AG10803 (cell line): ENCODE measurements at regions not wholly inside any gene's neighbourhood (a gene's known extent, or its start where the extent isn't known, plus 50 kb on each side); places are given as distances from the start of the nearest gene placed in this dataset.

Source experiments
- DNase-seq: peaks from one replicate; pipeline ENCODE4 v3.0.0; 2010; ENCODE audit warnings: low read depth
- H3K4me3 ChIP-seq: 2 replicates; pipeline ENCODE4 v1.5.1; 2011; ENCODE audit warnings: mild to moderate bottlenecking, low read length, control low read depth
- CTCF ChIP-seq: conservative IDR thresholded peaks from 2 replicates; pipeline ENCODE4 v1.5.1; 2011; ENCODE audit warnings: mild to moderate bottlenecking, low read length, control low read depth, inconsistent platforms

GRCh38 chr9:22739712-22740111, 293.1 kb downstream of the DMRTA1 start:
- TF ChIP-seq CTCF = no peak
- DNase-seq = no peak
- no peak overlapping the region for H3K4me3 ChIP-seq

DNA sequence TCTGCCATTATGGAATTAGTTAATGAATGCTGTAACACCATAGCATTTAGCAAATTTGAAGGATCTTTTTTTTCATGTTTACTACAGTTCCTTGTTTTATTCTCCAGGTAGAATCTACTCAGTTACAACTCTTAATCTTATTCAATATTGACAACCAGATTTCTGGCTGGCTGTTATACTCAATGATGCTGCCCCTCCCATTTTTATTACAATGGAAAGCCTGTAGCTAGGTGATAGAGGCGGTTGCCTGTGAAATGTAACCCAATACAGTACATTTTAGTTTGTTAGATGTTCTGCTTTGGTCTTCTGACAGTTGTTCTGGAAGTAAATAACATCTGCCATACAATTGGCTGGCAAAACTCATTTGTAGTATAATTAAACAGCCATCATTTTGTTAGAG, 294.2 kb downstream of the DMRTA1 start:
- TF ChIP-seq CTCF = no peak
- no peak for DNase-seq
- H3K4me3 ChIP-seq = no peak overlapping the region

DNA sequence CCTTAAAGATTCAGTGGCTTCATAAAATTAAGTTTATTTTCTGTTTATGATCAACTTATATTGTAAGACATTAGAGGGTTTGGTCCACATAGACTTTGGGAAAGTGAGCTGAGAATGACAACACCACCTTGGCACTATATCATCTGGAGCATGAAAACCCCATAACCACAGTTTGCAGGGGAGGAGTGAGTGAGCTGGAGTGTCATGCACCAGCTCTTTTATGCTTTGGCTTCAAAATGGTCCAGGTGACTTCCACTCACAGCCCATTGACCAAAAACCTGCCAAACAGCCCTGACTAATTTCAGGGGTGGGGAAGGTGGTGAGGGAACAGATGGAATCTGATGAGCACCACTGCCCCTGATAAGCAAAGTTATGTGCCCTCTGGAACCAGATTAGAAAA, 295.8 kb downstream of the DMRTA1 start:
- no peak for TF ChIP-seq CTCF
- no peak overlapping the region for H3K4me3 ChIP-seq
- DNase-seq = no peak

GRCh38 chr9:22773501-22774220, 327.0 kb downstream of the DMRTA1 start:
- DNase-seq = no peak
- no peak for TF ChIP-seq CTCF
- H3K4me3 ChIP-seq = no peak overlapping the region

- H3K4me3 ChIP-seq = no peak overlapping the region
- no peak for DNase-seq
- no peak for TF ChIP-seq CTCF
These were observed 343.7 kb downstream of the DMRTA1 start for GRCh38 chr9:22790329-22790728.

DNA sequence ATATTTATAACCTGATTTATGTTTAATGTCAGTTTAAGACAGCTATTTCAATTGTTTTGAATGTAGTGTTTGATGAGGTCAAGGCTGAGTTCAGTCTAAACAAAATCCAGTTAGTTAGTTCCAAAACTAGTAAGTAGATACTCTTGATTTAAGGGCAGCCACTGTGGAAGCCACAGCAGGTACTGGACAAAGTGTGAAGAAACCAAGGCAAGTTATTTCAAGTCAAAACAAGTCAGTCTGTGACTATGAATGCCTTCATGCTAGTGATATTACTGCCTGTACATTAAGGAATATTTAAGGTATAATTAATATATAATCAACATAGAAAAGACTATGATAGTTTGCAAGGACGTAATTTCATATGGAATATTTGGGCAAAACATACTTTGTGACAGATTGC, 362.3 kb downstream of the DMRTA1 start:
- DNase-seq = no peak
- TF ChIP-seq CTCF = no peak
- H3K4me3 ChIP-seq = no peak overlapping the region

DNA sequence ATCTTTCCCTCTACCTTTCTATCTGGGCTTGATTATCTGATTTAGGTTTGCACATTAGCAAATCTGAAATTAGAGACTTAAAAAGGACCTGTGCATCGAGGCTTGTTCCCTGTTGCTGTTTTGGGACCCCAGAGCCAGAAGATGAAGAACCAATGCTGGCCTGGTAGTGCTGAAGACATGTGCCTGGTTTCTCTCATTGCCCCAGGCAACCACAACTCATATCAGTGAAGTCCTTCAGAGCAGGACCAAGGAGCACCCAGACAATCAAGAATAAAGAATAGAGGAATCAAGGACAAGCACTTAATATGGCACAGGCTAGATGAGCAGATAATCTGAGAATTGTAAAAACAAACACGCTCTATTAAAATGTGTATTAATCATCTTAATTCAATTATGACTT, 362.7 kb downstream of the DMRTA1 start:
- no peak for TF ChIP-seq CTCF
- H3K4me3 ChIP-seq = no peak overlapping the region
- no peak for DNase-seq
